Body of pancreas (tissue), 4 donors: ENCODE measurements at regions not wholly inside any gene's neighbourhood (a gene's known extent, or its start where the extent isn't known, plus 50 kb on each side); places are given as distances from the start of the nearest gene placed in this dataset.

Experiments
- ATAC-seq: fragments of 150-250 bp; one replicate; pipeline ENCODE4 v1.9.1; 2016
- DNase-seq, 4 donors: peaks; one replicate each; pipeline ENCODE4 v3.0.0-alpha.2; 2019
- H3K27ac ChIP-seq, 4 donors: fragments of 200-600 bp; sonication (generic); 1 replicate in 3 of 4; 2 replicates in 1 of 4; pipeline versions ENCODE4 v1.5.1 to v1.6.1; 2016 to 2019; ENCODE audit warnings: mild to moderate bottlenecking in 1 of 4, mixed read lengths in 1 of 4, moderate library complexity in 1 of 4
- H3K27me3 ChIP-seq, 2 donors: fragments of 200-600 bp; sonication (generic); one replicate each; pipeline ENCODE4 v1.6.0; 2016; ENCODE audit warnings: mild to moderate bottlenecking in 1 of 2
- H3K36me3 ChIP-seq, 2 donors: fragments of 200-600 bp; sonication (generic); replicated peaks in 1 of 2; 2 replicates each; pipeline ENCODE4 v1.5.1; 2016; ENCODE audit warnings: low read depth in 2 of 2; ENCODE audit not compliant: insufficient read depth in 1 of 2
- H3K4me1 ChIP-seq: fragments of 200-600 bp; sonication (generic); one replicate; pipeline ENCODE4 v1.6.0; 2016
- H3K4me3 ChIP-seq, 2 donors: fragments of 200-600 bp; sonication (generic); 1 replicate in 1 of 2; 2 replicates in 1 of 2; pipeline ENCODE4 v1.5.1; 2016 to 2019
- H3K9me3 ChIP-seq, 3 donors: fragments of 200-600 bp; sonication (generic); 1 replicate in 2 of 3; 2 replicates in 1 of 3; pipeline ENCODE4 v1.5.1; 2016
- POLR2A ChIP-seq, 3 donors: fragments of 450-650 bp; IDR thresholded peaks; one replicate each; pipeline ENCODE4 v1.6.1; 2016; ENCODE audit warnings: antibody characterized with exemption in 3 of 3, mild to moderate bottlenecking in 2 of 3
- WGBS, 2 donors: methylation state at CpG; one replicate each; pipeline ENCODE4 v1.1.5; 2017; 5-methylcytosine and 5-hydroxymethylcytosine counted together
- intact Hi-C: fragments of 100-400 bp; cut with DNase I; formaldehyde crosslinking; loops from one replicate; pipeline ENCODE4 v1.15.1; 2023
- TF ChIP-seq, protein P1 (sequence below), 7 experiments: fragments of 450-650 bp in 4 of 7; fragments of 200-600 bp in 3 of 7; sonication (generic) in 3 of 7; IDR thresholded peaks; one replicate each; pipeline ENCODE4 v1.5.1; 2016 to 2019; ENCODE audit warnings: antibody characterized with exemption in 7 of 7

DNA sequence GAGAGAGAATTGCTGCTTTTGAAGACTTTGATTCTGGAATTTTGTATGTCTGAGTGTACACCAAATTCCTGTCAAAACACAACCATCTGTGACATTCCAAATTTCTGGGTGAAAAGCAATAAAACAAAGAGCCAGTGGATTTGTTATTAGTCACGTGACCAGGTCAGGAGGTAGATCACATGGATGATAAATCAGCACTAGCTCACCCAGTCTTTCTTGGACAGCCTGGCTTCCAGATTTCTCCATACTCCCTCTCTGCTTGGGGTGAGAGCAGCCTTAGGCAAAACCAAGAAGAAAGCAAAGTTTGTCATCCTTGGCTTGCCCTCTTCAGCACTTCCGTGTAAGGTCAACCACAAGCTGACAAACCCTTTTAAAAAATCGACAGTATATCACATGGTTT lies 194.2 kb downstream of the CLCN4 start:
- intact Hi-C loops, result no loop called here
- 64 to 69% methylated on average over 2 to 3 of the region's 3 CpGs for WGBS, 2 donors
- DNase-seq (no peak), ATAC-seq (no peak)
- Histone ChIP-seq H3K27me3 (no peaks in the 10 kb centered on the region), H3K36me3 (no peaks in the 10 kb centered on the region), H3K9me3 (no peaks in the 10 kb centered on the region), H3K4me3 (no peak overlapping the region), H3K27ac (no peak overlapping the region), H3K4me1 (no peaks in the 10 kb centered on the region)
- TF ChIP-seq, protein P1, sequence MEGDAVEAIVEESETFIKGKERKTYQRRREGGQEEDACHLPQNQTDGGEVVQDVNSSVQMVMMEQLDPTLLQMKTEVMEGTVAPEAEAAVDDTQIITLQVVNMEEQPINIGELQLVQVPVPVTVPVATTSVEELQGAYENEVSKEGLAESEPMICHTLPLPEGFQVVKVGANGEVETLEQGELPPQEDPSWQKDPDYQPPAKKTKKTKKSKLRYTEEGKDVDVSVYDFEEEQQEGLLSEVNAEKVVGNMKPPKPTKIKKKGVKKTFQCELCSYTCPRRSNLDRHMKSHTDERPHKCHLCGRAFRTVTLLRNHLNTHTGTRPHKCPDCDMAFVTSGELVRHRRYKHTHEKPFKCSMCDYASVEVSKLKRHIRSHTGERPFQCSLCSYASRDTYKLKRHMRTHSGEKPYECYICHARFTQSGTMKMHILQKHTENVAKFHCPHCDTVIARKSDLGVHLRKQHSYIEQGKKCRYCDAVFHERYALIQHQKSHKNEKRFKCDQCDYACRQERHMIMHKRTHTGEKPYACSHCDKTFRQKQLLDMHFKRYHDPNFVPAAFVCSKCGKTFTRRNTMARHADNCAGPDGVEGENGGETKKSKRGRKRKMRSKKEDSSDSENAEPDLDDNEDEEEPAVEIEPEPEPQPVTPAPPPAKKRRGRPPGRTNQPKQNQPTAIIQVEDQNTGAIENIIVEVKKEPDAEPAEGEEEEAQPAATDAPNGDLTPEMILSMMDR (IDR thresholded peaks at IDR 0.05), result no peak
- no peak for TF ChIP-seq POLR2A (IDR thresholded peaks at IDR 0.05)

DNA sequence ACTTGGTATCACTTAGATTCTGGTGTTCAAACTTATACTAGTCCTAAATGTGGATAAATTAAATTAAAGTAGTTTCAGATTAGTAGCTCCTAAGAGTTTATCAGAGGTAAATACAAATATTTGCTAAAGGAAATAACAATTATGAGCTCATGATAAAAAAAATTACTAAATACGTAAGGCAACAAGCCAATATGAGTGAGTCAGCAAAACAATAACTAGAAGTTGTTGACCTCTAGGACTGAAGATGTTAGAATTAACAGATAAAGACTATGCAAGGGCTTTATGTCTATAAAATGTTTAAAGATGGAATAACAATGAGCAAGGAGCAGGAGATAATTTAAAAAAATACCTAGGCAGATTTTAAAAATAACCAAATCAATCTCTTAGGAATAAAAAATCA lies 195.8 kb downstream of the CLCN4 start:
- no peak for TF ChIP-seq POLR2A (IDR thresholded peaks at IDR 0.05)
- TF ChIP-seq, protein P1 (IDR thresholded peaks at IDR 0.05), result no peak
- no peak overlapping the region for H3K4me3 ChIP-seq
- H3K9me3 ChIP-seq, result no peaks in the 10 kb centered on the region
- no peaks in the 10 kb centered on the region for H3K36me3 ChIP-seq
- no peaks in the 10 kb centered on the region for H3K4me1 ChIP-seq
- ATAC-seq, result no peak
- no peak for DNase-seq
- 41 to 44% methylated on average over 1 of the region's 1 CpG for WGBS, 2 donors
- H3K27ac ChIP-seq, result no peak overlapping the region
- intact Hi-C loops, result no loop called here
- no peaks in the 10 kb centered on the region for H3K27me3 ChIP-seq

DNA sequence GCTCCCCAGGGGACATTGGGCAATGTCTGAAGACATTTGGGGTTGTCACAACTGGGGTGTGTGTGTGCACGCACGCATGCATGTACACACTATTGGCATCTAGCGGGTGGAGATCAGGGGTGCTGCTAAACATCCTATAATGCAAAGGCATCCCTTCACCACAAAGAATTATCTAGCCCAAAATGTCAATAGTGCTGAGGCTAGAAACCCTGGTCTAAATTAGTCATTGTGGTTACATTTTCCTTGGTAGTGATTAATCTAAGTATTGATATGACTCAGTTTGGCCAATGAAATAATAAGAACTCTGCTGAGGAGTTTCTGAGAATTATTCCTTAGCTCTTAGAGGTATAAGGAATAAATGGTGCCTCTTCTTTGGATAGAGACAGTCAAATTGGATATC lies 200.2 kb downstream of the CLCN4 start:
- TF ChIP-seq POLR2A (IDR thresholded peaks at IDR 0.05), result no peak
- TF ChIP-seq, protein P1 (IDR thresholded peaks at IDR 0.05), result no peak
- DNase-seq (no peak), ATAC-seq (no peak)
- WGBS, 2 donors, result 100% methylated on average over 3 of the region's 3 CpGs
- Histone ChIP-seq H3K27me3 (no peaks in the 10 kb centered on the region), H3K4me1 (no peaks in the 10 kb centered on the region), H3K27ac (no peak overlapping the region), H3K9me3 (no peaks in the 10 kb centered on the region), H3K4me3 (no peak overlapping the region), H3K36me3 (no peaks in the 10 kb centered on the region)
- intact Hi-C loops, result no loop called here

DNA sequence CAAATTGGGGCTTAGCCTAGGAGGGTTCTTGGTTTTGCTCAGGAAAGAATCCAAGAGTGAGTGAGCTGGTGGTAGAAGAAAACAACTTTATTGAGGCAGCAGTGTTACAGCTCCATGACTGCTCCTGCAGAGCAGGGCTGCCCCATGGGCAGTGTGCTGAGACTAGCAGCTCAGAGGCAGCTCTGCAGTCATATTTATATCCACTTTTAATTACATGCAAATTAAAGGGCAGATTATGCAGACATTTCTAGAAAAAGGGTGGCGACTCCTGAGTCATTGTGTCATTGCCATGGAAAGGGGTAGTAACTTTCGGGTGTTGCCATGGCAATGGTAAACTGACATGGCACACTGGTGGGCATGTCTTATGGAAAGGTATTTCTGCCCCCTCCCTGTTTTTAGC lies 202.2 kb downstream of the CLCN4 start:
- WGBS, 2 donors, result 84 to 100% methylated on average over 2 of the region's 2 CpGs
- intact Hi-C loops, result no loop called here
- no peaks in the 10 kb centered on the region for H3K27me3 ChIP-seq

DNA sequence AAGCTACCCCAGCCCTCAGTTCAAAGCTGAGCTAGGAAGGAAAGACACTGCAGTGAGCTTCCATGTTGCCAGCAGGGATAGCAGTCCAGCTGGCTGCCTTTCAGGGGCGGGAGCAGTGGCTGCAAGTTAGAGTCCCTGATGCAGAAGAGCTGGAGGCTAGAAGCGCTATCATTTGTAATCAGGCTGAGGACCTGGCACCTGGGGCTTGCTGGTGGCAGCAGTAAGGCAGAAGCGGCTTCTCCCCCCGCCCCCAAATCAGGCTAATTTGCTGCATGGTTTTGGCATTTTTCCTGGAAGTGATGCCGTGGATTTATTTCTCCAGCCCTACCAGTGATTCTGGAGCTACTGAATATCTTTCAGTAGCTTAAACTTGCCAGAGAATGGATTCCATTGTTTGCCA lies 203.3 kb downstream of the CLCN4 start:
- ATAC-seq, result no peak
- TF ChIP-seq, protein P1 (IDR thresholded peaks at IDR 0.05), result no peak
- no peak for TF ChIP-seq POLR2A (IDR thresholded peaks at IDR 0.05)
- DNase-seq, result no peak
- no peaks in the 10 kb centered on the region for H3K9me3 ChIP-seq
- H3K4me3 ChIP-seq, result no peak overlapping the region
- no peaks in the 10 kb centered on the region for H3K36me3 ChIP-seq
- no peaks in the 10 kb centered on the region for H3K27me3 ChIP-seq
- no peaks in the 10 kb centered on the region for H3K4me1 ChIP-seq
- WGBS, 2 donors, result 34 to 80% methylated on average over 1 to 5 of the region's 5 CpGs
- no peak overlapping the region for H3K27ac ChIP-seq
- intact Hi-C loops, result no loop called here

More for the DNA sequence above, 202.2 kb downstream of the CLCN4 start:
- Histone ChIP-seq H3K9me3 (no peaks in the 10 kb centered on the region), H3K4me3 (no peak overlapping the region), H3K36me3 (no peaks in the 10 kb centered on the region), H3K4me1 (no peaks in the 10 kb centered on the region), H3K27ac (no peak overlapping the region)
- DNase-seq, result no peak
- no peak for TF ChIP-seq POLR2A (IDR thresholded peaks at IDR 0.05)
- TF ChIP-seq, protein P1 (IDR thresholded peaks at IDR 0.05), result no peak
- no peak for ATAC-seq
